Keratinocyte (primary cell): ENCODE measurements at regions not wholly inside any gene's neighbourhood (a gene's known extent, or its start where the extent isn't known, plus 50 kb on each side); places are given as distances from the start of the nearest gene placed in this dataset.

Experiments
- DNase-seq: peaks from one replicate; pipeline ENCODE4 v3.0.0-alpha.2; 2011; ENCODE audit warnings: low read depth, missing footprints, low spot score
- FAIRE-seq: peaks from 2 replicates; lab custom pipeline; 2011; peaks lifted over from hg19 to GRCh38; lab: Jason Lieb, UNC
- H2AFZ ChIP-seq: 2 replicates; pipeline ENCODE4 v1.6.0; 2012; ENCODE audit warnings: low read length, control low read depth, inconsistent platforms; ENCODE audit not compliant: control insufficient read depth
- H3K27ac ChIP-seq: 2 replicates; pipeline ENCODE4 v1.5.1; 2011; ENCODE audit warnings: low read length; ENCODE audit not compliant: control insufficient read depth, insufficient read depth
- H3K27me3 ChIP-seq: 3 replicates; pipeline ENCODE4 v1.6.0; 2011; ENCODE audit warnings: low read length; ENCODE audit not compliant: control insufficient read depth, insufficient read depth; ENCODE audit errors: extremely low read depth
- H3K36me3 ChIP-seq, 2 experiments: 2 replicates in 1 of 2; 3 replicates in 1 of 2; pipeline ENCODE4 v1.5.1; 2011; ENCODE audit warnings: low read length in 2 of 2, mild to moderate bottlenecking in 1 of 2; ENCODE audit not compliant: control insufficient read depth in 2 of 2, insufficient read depth in 2 of 2; ENCODE audit errors: extremely low read depth in 1 of 2
- H3K4me1 ChIP-seq: 3 replicates; pipeline ENCODE4 v1.5.1; 2011; ENCODE audit warnings: low read length; ENCODE audit not compliant: control insufficient read depth, insufficient read depth; ENCODE audit errors: extremely low read depth
- H3K4me2 ChIP-seq: 3 replicates; pipeline ENCODE4 v1.6.0; 2011; ENCODE audit warnings: low read depth, low read length; ENCODE audit not compliant: control insufficient read depth, insufficient read depth; ENCODE audit errors: extremely low read depth
- H3K4me3 ChIP-seq, 3 experiments: fragments of 200-600 bp in 1 of 3; sonication (generic) in 1 of 3; 2 replicates in 2 of 3; 3 replicates in 1 of 3; pipeline ENCODE4 v1.5.1; 2011 to 2016; ENCODE audit warnings: low read length in 3 of 3, mild to moderate bottlenecking in 3 of 3, control low read depth in 2 of 3, inconsistent platforms in 1 of 3, low read depth in 1 of 3, mixed read lengths in 1 of 3, mixed run types in 1 of 3, moderate library complexity in 1 of 3; ENCODE audit not compliant: control insufficient read depth in 2 of 3, insufficient read depth in 2 of 3; ENCODE audit errors: extremely low read depth in 1 of 3
- H3K79me2 ChIP-seq: 2 replicates; pipeline ENCODE4 v1.6.0; 2012; ENCODE audit warnings: low read length; ENCODE audit not compliant: control insufficient read depth, insufficient read depth
- H3K9ac ChIP-seq: 3 replicates; pipeline ENCODE4 v1.6.0; 2011; ENCODE audit warnings: low read length; ENCODE audit not compliant: control insufficient read depth, insufficient read depth; ENCODE audit errors: extremely low read depth
- H3K9me1 ChIP-seq: 3 replicates; pipeline ENCODE4 v1.6.0; 2011; ENCODE audit warnings: low read length; ENCODE audit not compliant: control insufficient read depth, insufficient read depth; ENCODE audit errors: extremely low read depth
- H3K9me3 ChIP-seq: 2 replicates; pipeline ENCODE4 v1.5.1; 2012; ENCODE audit warnings: low read depth, low read length; ENCODE audit not compliant: control insufficient read depth
- H4K20me1 ChIP-seq: 3 replicates; pipeline ENCODE4 v1.6.0; 2011; ENCODE audit warnings: low read length; ENCODE audit not compliant: control insufficient read depth, insufficient read depth; ENCODE audit errors: extremely low read depth
- EZH2 ChIP-seq: IDR thresholded peaks from one replicate; pipeline ENCODE4 v1.6.1; 2012; ENCODE audit warnings: inconsistent platforms, mild to moderate bottlenecking, low read length, moderate library complexity
- dilution Hi-C: fragments of 300-500 bp; cut with MboI; formaldehyde crosslinking; loops from one replicate; pipeline ENCODE4 v1.7.0; 2020; ENCODE audit warnings: low sequenced_read_pairs; ENCODE audit not compliant: extremely low pct_ligation_motif_present
- TF ChIP-seq, protein P1 (sequence below), 3 experiments: IDR thresholded peaks in 1 of 3; conservative IDR thresholded peaks in 1 of 3; optimal IDR thresholded peaks in 1 of 3; 2 replicates in 2 of 3; 3 replicates in 1 of 3; pipeline versions ENCODE3 to v1.5.1; 2011; ENCODE audit warnings: low read length in 3 of 3, mild to moderate bottlenecking in 3 of 3, moderate library complexity in 2 of 3, control low read depth in 1 of 3, inconsistent platforms in 1 of 3; ENCODE audit not compliant: insufficient read depth in 2 of 3; ENCODE audit errors: extremely low read depth in 1 of 3

DNA sequence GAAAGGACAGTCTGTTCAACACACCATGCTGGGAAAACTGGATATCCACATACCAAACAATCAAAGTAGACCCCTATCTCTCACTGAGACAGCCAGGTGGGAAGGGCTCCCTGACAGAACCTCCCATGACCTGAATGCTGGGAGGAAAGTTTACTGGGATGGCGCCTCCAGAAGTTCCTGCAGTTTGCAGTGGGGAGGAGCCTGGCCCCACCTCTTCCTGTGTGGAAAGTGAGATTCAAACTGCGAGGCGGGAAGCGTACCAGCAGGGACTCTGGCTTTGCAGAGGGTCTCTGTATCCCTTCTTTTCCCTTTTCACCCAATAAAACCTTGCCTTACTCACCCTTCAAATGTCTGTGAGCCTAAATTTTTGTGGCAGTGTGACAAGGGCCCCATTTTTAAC lies 190.7 kb downstream of the HHIPL2 start:
- FAIRE-seq (no peak), DNase-seq (no peak)
- no peaks in the 10 kb centered on the region for H3K9me1 ChIP-seq
- dilution Hi-C loops, result no loop called here
- no peak overlapping the region for H3K4me2 ChIP-seq
- H3K27me3 ChIP-seq, result no peaks in the 10 kb centered on the region
- TF ChIP-seq EZH2, result no peak
- TF ChIP-seq, protein P1, sequence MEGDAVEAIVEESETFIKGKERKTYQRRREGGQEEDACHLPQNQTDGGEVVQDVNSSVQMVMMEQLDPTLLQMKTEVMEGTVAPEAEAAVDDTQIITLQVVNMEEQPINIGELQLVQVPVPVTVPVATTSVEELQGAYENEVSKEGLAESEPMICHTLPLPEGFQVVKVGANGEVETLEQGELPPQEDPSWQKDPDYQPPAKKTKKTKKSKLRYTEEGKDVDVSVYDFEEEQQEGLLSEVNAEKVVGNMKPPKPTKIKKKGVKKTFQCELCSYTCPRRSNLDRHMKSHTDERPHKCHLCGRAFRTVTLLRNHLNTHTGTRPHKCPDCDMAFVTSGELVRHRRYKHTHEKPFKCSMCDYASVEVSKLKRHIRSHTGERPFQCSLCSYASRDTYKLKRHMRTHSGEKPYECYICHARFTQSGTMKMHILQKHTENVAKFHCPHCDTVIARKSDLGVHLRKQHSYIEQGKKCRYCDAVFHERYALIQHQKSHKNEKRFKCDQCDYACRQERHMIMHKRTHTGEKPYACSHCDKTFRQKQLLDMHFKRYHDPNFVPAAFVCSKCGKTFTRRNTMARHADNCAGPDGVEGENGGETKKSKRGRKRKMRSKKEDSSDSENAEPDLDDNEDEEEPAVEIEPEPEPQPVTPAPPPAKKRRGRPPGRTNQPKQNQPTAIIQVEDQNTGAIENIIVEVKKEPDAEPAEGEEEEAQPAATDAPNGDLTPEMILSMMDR (optimal IDR thresholded peaks at IDR 0.05 in 1 of 3, IDR thresholded peaks at IDR 0.05 in 1 of 3, conservative IDR thresholded peaks at IDR 0.05 in 1 of 3; ENCODE audit: extremely low read depth in 1 of 3, insufficient read depth in 2 of 3, low read length in 3 of 3), result no peak
- no peak overlapping the region for H3K27ac ChIP-seq
- H3K4me3 ChIP-seq, result no peak overlapping the region
- H3K36me3 ChIP-seq, result no peaks in the 10 kb centered on the region
- H3K79me2 ChIP-seq, result no peaks in the 10 kb centered on the region
- H2AFZ ChIP-seq, result no peak overlapping the region
- H3K9me3 ChIP-seq, result no peaks in the 10 kb centered on the region
- H3K9ac ChIP-seq, result no peak overlapping the region
- no peaks in the 10 kb centered on the region for H4K20me1 ChIP-seq
- H3K4me1 ChIP-seq, result no peaks in the 10 kb centered on the region

DNA sequence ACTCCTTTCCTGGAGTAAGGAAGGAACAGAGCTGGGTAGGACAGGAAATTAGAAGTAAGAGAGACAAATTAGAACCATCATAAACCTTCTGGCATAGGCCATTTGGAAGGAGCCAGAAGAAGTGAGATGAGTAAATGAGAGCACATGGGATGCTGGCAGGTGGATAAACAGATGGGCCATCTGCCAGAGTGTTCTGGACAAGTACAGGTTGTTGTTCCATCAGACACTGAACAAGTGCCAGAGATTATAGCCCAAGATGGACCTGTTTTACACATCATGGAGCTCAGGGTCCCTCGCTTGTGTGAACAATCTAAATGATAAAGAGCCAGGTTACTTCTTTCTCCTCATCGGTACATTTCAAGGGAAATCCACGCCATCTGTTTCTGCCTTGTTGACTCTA lies 200.3 kb downstream of the HHIPL2 start:
- Histone ChIP-seq H3K79me2 (no peaks in the 10 kb centered on the region), H2AFZ (no peak overlapping the region), H4K20me1 (no peaks in the 10 kb centered on the region), H3K4me3 (no peak overlapping the region), H3K4me2 (no peak overlapping the region), H3K36me3 (no peaks in the 10 kb centered on the region), H3K27ac (no peak overlapping the region), H3K9me3 (no peaks in the 10 kb centered on the region), H3K27me3 (no peaks in the 10 kb centered on the region), H3K9me1 (no peaks in the 10 kb centered on the region), H3K4me1 (no peaks in the 10 kb centered on the region), H3K9ac (no peak overlapping the region)
- no peak for DNase-seq
- dilution Hi-C loops, result no loop called here
- TF ChIP-seq, protein P1 (optimal IDR thresholded peaks at IDR 0.05 in 1 of 3, IDR thresholded peaks at IDR 0.05 in 1 of 3, conservative IDR thresholded peaks at IDR 0.05 in 1 of 3; ENCODE audit: extremely low read depth in 1 of 3, insufficient read depth in 2 of 3, low read length in 3 of 3), result no peak
- FAIRE-seq, result no peak
